T follicular helper cell (primary cell): ENCODE measurements at regions not wholly inside any gene's neighbourhood (a gene's known extent, or its start where the extent isn't known, plus 50 kb on each side); places are given as distances from the start of the nearest gene placed in this dataset.

Experiments used
- DNase-seq: peaks from one replicate; pipeline ENCODE4 v3.0.0-alpha.2; 2020; ENCODE audit warnings: low read depth

- no peak for DNase-seq
Measured at GRCh38 chr13:104246955-104247354, 1180.7 kb upstream of the SLC10A2 start.

- DNase-seq = no peak
Measured at GRCh38 chr13:104206450-104207044, 1140.3 kb upstream of the SLC10A2 start.

- no peak for DNase-seq
Measured at GRCh38 chr13:104204177-104204576, 1138.0 kb upstream of the SLC10A2 start.

GRCh38 chr13:104198801-104199200 lies 1132.6 kb upstream of the SLC10A2 start:
- DNase-seq = no peak

GRCh38 chr13:104196611-104197010 lies 1130.4 kb upstream of the SLC10A2 start:
- DNase-seq = no peak

GRCh38 chr13:104181526-104182231 lies 1115.5 kb upstream of the SLC10A2 start:
- DNase-seq = no peak

GRCh38 chr13:104170980-104171555 lies 1104.9 kb upstream of the SLC10A2 start:
- DNase-seq = no peak

- DNase-seq = no peak
Measured at GRCh38 chr13:104163866-104164630, 1097.8 kb upstream of the SLC10A2 start.

GRCh38 chr13:104160536-104160935 lies 1094.3 kb upstream of the SLC10A2 start:
- DNase-seq = no peak

GRCh38 chr13:104143760-104144416 lies 1077.7 kb upstream of the SLC10A2 start:
- no peak for DNase-seq

- no peak for DNase-seq
Measured at GRCh38 chr13:104140552-104140951, 1074.3 kb upstream of the SLC10A2 start.

- DNase-seq = no peak
Measured at GRCh38 chr13:104137416-104137815, 1071.2 kb upstream of the SLC10A2 start.

GRCh38 chr13:104132849-104133248 lies 1066.6 kb upstream of the SLC10A2 start:
- DNase-seq = no peak

GRCh38 chr13:104114101-104114500 lies 1047.9 kb upstream of the SLC10A2 start:
- DNase-seq = no peak

- DNase-seq = no peak
Measured at GRCh38 chr13:104111031-104111430, 1044.8 kb upstream of the SLC10A2 start.

GRCh38 chr13:104106705-104107393 lies 1040.6 kb upstream of the SLC10A2 start:
- no peak for DNase-seq

- DNase-seq = no peak
Measured at GRCh38 chr13:104105418-104106355, 1039.5 kb upstream of the SLC10A2 start.

- no peak for DNase-seq
Measured at GRCh38 chr13:104099750-104100149, 1033.5 kb upstream of the SLC10A2 start.

GRCh38 chr13:104098421-104098820 lies 1032.2 kb upstream of the SLC10A2 start:
- no peak for DNase-seq

GRCh38 chr13:104086759-104087158 lies 1020.5 kb upstream of the SLC10A2 start:
- no peak for DNase-seq
